SK-N-SH treated with all-trans-retinoic acid at 6 μM for 48 hours (cell line): ENCODE measurements at regions not wholly inside any gene's neighbourhood (a gene's known extent, or its start where the extent isn't known, plus 50 kb on each side); places are given as distances from the start of the nearest gene placed in this dataset.

Experiments
- CSDC2 ChIP-seq: fragments of 250-450 bp; sonication (Bioruptor Pico); IDR thresholded peaks from 2 replicates; pipeline ENCODE4 v1.5.0; 2020; ENCODE audit warnings: mild to moderate bottlenecking, moderate library complexity
- CSRNP3 ChIP-seq: fragments of 250-450 bp; sonication (Bioruptor Pico); IDR thresholded peaks from 2 replicates; pipeline ENCODE4 v1.5.1; 2021; ENCODE audit warnings: mild to moderate bottlenecking, moderate library complexity
- GLIS3 ChIP-seq: fragments of 250-450 bp; sonication (Bioruptor Pico); IDR thresholded peaks from 2 replicates; pipeline ENCODE4 v1.5.0; 2020; ENCODE audit warnings: mild to moderate bottlenecking, moderate library complexity
- ISL1 ChIP-seq: fragments of 250-450 bp; sonication (Bioruptor Pico); IDR thresholded peaks from 2 replicates; pipeline ENCODE4 v2.1.2; 2022; ENCODE audit warnings: mild to moderate bottlenecking, moderate library complexity
- PATZ1 ChIP-seq: fragments of 250-450 bp; sonication (Bioruptor Pico); IDR thresholded peaks from 2 replicates; pipeline ENCODE4 v1.8.0; 2020; ENCODE audit warnings: mild to moderate bottlenecking, moderate library complexity, borderline replicate concordance
- PPARA ChIP-seq: fragments of 250-450 bp; sonication (Bioruptor Pico); IDR thresholded peaks from 2 replicates; pipeline ENCODE4 v1.5.0; 2020; ENCODE audit warnings: mild to moderate bottlenecking, borderline replicate concordance
- RARB ChIP-seq: fragments of 250-450 bp; sonication (Bioruptor Pico); IDR thresholded peaks from 2 replicates; pipeline ENCODE4 v1.8.0; 2021; ENCODE audit warnings: mild to moderate bottlenecking, moderate library complexity
- SNAI2 ChIP-seq: fragments of 250-450 bp; sonication (Bioruptor Pico); IDR thresholded peaks from 2 replicates; pipeline ENCODE4 v1.5.0; 2020; ENCODE audit warnings: mild to moderate bottlenecking, moderate library complexity
- TOX ChIP-seq: fragments of 250-450 bp; sonication (Bioruptor Pico); IDR thresholded peaks from 2 replicates; pipeline ENCODE4 v1.8.0; 2021; ENCODE audit warnings: mild to moderate bottlenecking, moderate library complexity, borderline replicate concordance
- ZNF565 ChIP-seq: fragments of 450-650 bp; formaldehyde crosslinking; conservative IDR thresholded peaks from 2 replicates; pipeline ENCODE4 v1.5.0; 2020; ENCODE audit warnings: low read depth, mild to moderate bottlenecking, moderate library complexity
- ZNF8 ChIP-seq: fragments of 450-650 bp; formaldehyde crosslinking; IDR thresholded peaks from 2 replicates; pipeline ENCODE4 v1.5.0; 2020; ENCODE audit warnings: mild to moderate bottlenecking, moderate library complexity

GRCh38 chr5:87141544-87141943 is 126.1 kb upstream of the RASA1 start:
- TF ChIP-seq CSDC2 (CRISPR knock-in tag) (no peak), ZNF565 (CRISPR knock-in tag) (no peak), GLIS3 (CRISPR knock-in tag) (no peak), TOX (CRISPR knock-in tag) (no peak), PPARA (no peak), PATZ1 (no peak), SNAI2 (CRISPR knock-in tag) (no peak), ISL1 (CRISPR knock-in tag) (no peak), CSRNP3 (CRISPR knock-in tag) (no peak), ZNF8 (no peak), RARB (CRISPR knock-in tag) (no peak)
